Neural crest cell (in vitro differentiated cells): ENCODE measurements at regions not wholly inside any gene's neighbourhood (a gene's known extent, or its start where the extent isn't known, plus 50 kb on each side); places are given as distances from the start of the nearest gene placed in this dataset.

Experiments
- DNase-seq: peaks from one replicate; pipeline ENCODE4 v3.0.0; 2021; ENCODE audit warnings: low read depth, mixed read lengths, low spot score
- H3K27ac Mint-ChIP-seq: one replicate; pipeline ENCODE4 v1.8.0; 2021; ENCODE audit warnings: mild to moderate bottlenecking, mixed read lengths; ENCODE audit not compliant: unreplicated experiment
- H3K27me3 Mint-ChIP-seq: 2 replicates; pipeline ENCODE4 v1.8.0; 2021; ENCODE audit warnings: low read depth, mild to moderate bottlenecking, mixed read lengths
- H3K36me3 Mint-ChIP-seq: 2 replicates; pipeline ENCODE4 v1.8.0; 2021; ENCODE audit warnings: low read depth, mild to moderate bottlenecking, mixed read lengths
- H3K4me1 Mint-ChIP-seq: 2 replicates; pipeline ENCODE4 v1.8.0; 2021; ENCODE audit warnings: mixed read lengths
- H3K4me3 Mint-ChIP-seq: one replicate; pipeline ENCODE4 v1.8.0; 2021; ENCODE audit warnings: mild to moderate bottlenecking, mixed read lengths
- H3K9me3 Mint-ChIP-seq: 2 replicates; pipeline ENCODE4 v1.8.0; 2021; ENCODE audit warnings: mixed read lengths
- CTCF ChIP-seq: fragments of 200-600 bp; sonication (generic); conservative IDR thresholded peaks from 2 replicates; pipeline ENCODE4 v1.5.0; 2021; ENCODE audit warnings: antibody characterized with exemption, mild to moderate bottlenecking

GRCh38 chr5:173783371-173783770 is 104.8 kb upstream of the CPEB4 start:
- no peaks in the 10 kb centered on the region for H3K36me3 Mint-ChIP-seq
- H3K27me3 Mint-ChIP-seq = no peaks in the 10 kb centered on the region
- DNase-seq = no peak
- no peak for TF ChIP-seq CTCF
- no peak overlapping the region for H3K4me3 Mint-ChIP-seq
- H3K9me3 Mint-ChIP-seq = no peaks in the 10 kb centered on the region
- peaks cover 31% of the 10 kb centered on the region for H3K4me1 Mint-ChIP-seq
- H3K27ac Mint-ChIP-seq = no peak overlapping the region

- no peak for DNase-seq
- Mint-ChIP-seq H3K9me3 (no peaks in the 10 kb centered on the region), H3K4me1 (peaks cover 31% of the 10 kb centered on the region), H3K27me3 (no peaks in the 10 kb centered on the region), H3K4me3 (no peak overlapping the region), H3K36me3 (no peaks in the 10 kb centered on the region), H3K27ac (no peak overlapping the region)
- no peak for TF ChIP-seq CTCF
These were observed 102.7 kb upstream of the CPEB4 start for GRCh38 chr5:173785400-173785799.

GRCh38 chr5:173785866-173786265 is 102.3 kb upstream of the CPEB4 start:
- no peak for DNase-seq
- TF ChIP-seq CTCF = no peak
- H3K4me3 Mint-ChIP-seq = no peak overlapping the region
- no peaks in the 10 kb centered on the region for H3K9me3 Mint-ChIP-seq
- H3K4me1 Mint-ChIP-seq = peaks cover 31% of the 10 kb centered on the region
- H3K27me3 Mint-ChIP-seq = no peaks in the 10 kb centered on the region
- H3K27ac Mint-ChIP-seq = no peak overlapping the region
- no peaks in the 10 kb centered on the region for H3K36me3 Mint-ChIP-seq

- H3K9me3 Mint-ChIP-seq = no peaks in the 10 kb centered on the region
- H3K27ac Mint-ChIP-seq = peak overlapping the region; percentile 67
- H3K4me1 Mint-ChIP-seq = peaks cover 27% of the 10 kb centered on the region
- no peaks in the 10 kb centered on the region for H3K27me3 Mint-ChIP-seq
- no peak overlapping the region for H3K4me3 Mint-ChIP-seq
- no peak for TF ChIP-seq CTCF
- H3K36me3 Mint-ChIP-seq = no peaks in the 10 kb centered on the region
- no peak for DNase-seq
These were observed 101.6 kb upstream of the CPEB4 start for GRCh38 chr5:173786286-173787187.

- Mint-ChIP-seq H3K9me3 (no peaks in the 10 kb centered on the region), H3K27me3 (no peaks in the 10 kb centered on the region), H3K4me1 (peaks cover 13% of the 10 kb centered on the region), H3K36me3 (no peaks in the 10 kb centered on the region), H3K4me3 (no peak overlapping the region), H3K27ac (no peak overlapping the region)
- DNase-seq = no peak
- TF ChIP-seq CTCF = no peak
These were observed 98.9 kb upstream of the CPEB4 start for GRCh38 chr5:173789031-173789920.
